ENCODE measurements at regions not wholly inside any gene's neighbourhood (a gene's known extent, or its start where the extent isn't known, plus 50 kb on each side); places are given as distances from the start of the nearest gene placed in this dataset.

- TF ChIP-seq CTCF (IDR thresholded peaks at IDR 0.05; ENCODE audit: low read depth, low read length, missing input control) (no peak), FOXA2 (IDR thresholded peaks at IDR 0.05) (no peak), YY1 (IDR thresholded peaks at IDR 0.05) (no peak), RAD21 (IDR thresholded peaks at IDR 0.05) (no peak)
Observed at GRCh38 chr9:108060175-108060574, 570.6 kb upstream of the KLF4 start.
